ENCODE measurements at regions not wholly inside any gene's neighbourhood (a gene's known extent, or its start where the extent isn't known, plus 50 kb on each side); places are given as distances from the start of the nearest gene placed in this dataset.

- DNase-seq (ENCODE audit: low read depth) = no peak
Measured at GRCh38 chr9:21564175-21564574, 82.1 kb upstream of the IFNE start.

GRCh38 chr9:21565155-21565554 lies 83.0 kb upstream of the IFNE start:
- no peak for DNase-seq (ENCODE audit: low read depth)

GRCh38 chr9:21567926-21568325 lies 85.8 kb upstream of the IFNE start:
- DNase-seq (ENCODE audit: low read depth) = no peak

- no peak for DNase-seq (ENCODE audit: low read depth)
Measured at GRCh38 chr9:21568484-21568883, 86.4 kb upstream of the IFNE start.

GRCh38 chr9:21569721-21570120 lies 87.6 kb upstream of the IFNE start:
- no peak for DNase-seq (ENCODE audit: low read depth)

GRCh38 chr9:21570643-21571275 lies 88.6 kb upstream of the IFNE start:
- DNase-seq (ENCODE audit: low read depth) = no peak

- DNase-seq (ENCODE audit: low read depth) = no peak
Measured at GRCh38 chr9:21574261-21574660, 92.1 kb upstream of the IFNE start.

GRCh38 chr9:21576331-21577189 lies 94.4 kb upstream of the IFNE start:
- DNase-seq (ENCODE audit: low read depth) = no peak

GRCh38 chr9:21579247-21579671 lies 97.1 kb upstream of the IFNE start:
- DNase-seq (ENCODE audit: low read depth) = peak; percentile 7

- no peak for DNase-seq (ENCODE audit: low read depth)
Measured at GRCh38 chr9:21579743-21580142, 97.6 kb upstream of the IFNE start.

GRCh38 chr9:21580636-21581378 lies 98.7 kb upstream of the IFNE start:
- DNase-seq (ENCODE audit: low read depth) = no peak

GRCh38 chr9:21583628-21584377 lies 101.7 kb upstream of the IFNE start:
- no peak for DNase-seq (ENCODE audit: low read depth)

- no peak for DNase-seq (ENCODE audit: low read depth)
Measured at GRCh38 chr9:21584890-21585289, 102.8 kb upstream of the IFNE start.

- DNase-seq (ENCODE audit: low read depth) = no peak
Measured at GRCh38 chr9:21585756-21586752, 103.9 kb upstream of the IFNE start.

GRCh38 chr9:21589344-21590056 lies 107.4 kb upstream of the IFNE start:
- no peak for DNase-seq (ENCODE audit: low read depth)

- no peak for DNase-seq (ENCODE audit: low read depth)
Measured at GRCh38 chr9:21590058-21590996, 108.2 kb upstream of the IFNE start.

- peak; percentile 22 for DNase-seq (ENCODE audit: low read depth)
Measured at GRCh38 chr9:21591221-21592062, 109.3 kb upstream of the IFNE start.

- DNase-seq (ENCODE audit: low read depth) = no peak
Measured at GRCh38 chr9:21592063-21592338, 109.9 kb upstream of the IFNE start.

Measured in activated gamma-delta T cell treated with anti-CD3 and anti-CD28 coated beads, Interleukin-2, amount 50 U/mL, for 16 hours (primary cell).